ENCODE measurements at regions not wholly inside any gene's neighbourhood (a gene's known extent, or its start where the extent isn't known, plus 50 kb on each side); places are given as distances from the start of the nearest gene placed in this dataset.

GRCh38 chr7:69189406-69189805 lies 408.9 kb upstream of the AUTS2 start:
- no peaks in the 10 kb centered on the region for H3K27me3 ChIP-seq
- no peaks in the 10 kb centered on the region for H3K36me3 ChIP-seq
- no peak for TF ChIP-seq POLR2A (IDR thresholded peaks at IDR 0.05)
- intact Hi-C loops (cut with DNase I): no loop called here
- 94 to 95% methylated on average over 3 of the region's 3 CpGs for WGBS, 2 donors
- no peaks in the 10 kb centered on the region for H3K9me3 ChIP-seq
- no peaks in the 10 kb centered on the region for H3K4me1 ChIP-seq
- no peak overlapping the region for H3K27ac ChIP-seq
- no peak for DNase-seq
- no peak overlapping the region for H3K4me3 ChIP-seq (replicated peaks in 1 of 3)

- Histone ChIP-seq H3K27me3 (no peaks in the 10 kb centered on the region), H3K36me3 (no peaks in the 10 kb centered on the region), H3K4me1 (no peaks in the 10 kb centered on the region), H3K9me3 (no peaks in the 10 kb centered on the region), H3K4me3 (replicated peaks in 1 of 3) (no peak overlapping the region), H3K27ac (no peak overlapping the region)
- intact Hi-C loops (cut with DNase I): no loop called here
- TF ChIP-seq CTCF (IDR thresholded peaks at IDR 0.05): no peak
- TF ChIP-seq POLR2A (IDR thresholded peaks at IDR 0.05): no peak
- WGBS, 2 donors: 86 to 93% methylated on average over 5 of the region's 5 CpGs
- DNase-seq: no peak
These were observed 408.2 kb upstream of the AUTS2 start for GRCh38 chr7:69190025-69190424.

- no peak for DNase-seq
- H3K4me3 ChIP-seq (replicated peaks in 1 of 3): no peak overlapping the region
- no peaks in the 10 kb centered on the region for H3K9me3 ChIP-seq
- TF ChIP-seq CTCF (IDR thresholded peaks at IDR 0.05) (no peak), POLR2A (IDR thresholded peaks at IDR 0.05) (no peak)
- intact Hi-C loops (cut with DNase I): no loop called here
- no peak overlapping the region for H3K27ac ChIP-seq
- H3K4me1 ChIP-seq: no peaks in the 10 kb centered on the region
- no peaks in the 10 kb centered on the region for H3K27me3 ChIP-seq
- no peaks in the 10 kb centered on the region for H3K36me3 ChIP-seq
- 56 to 66% methylated on average over 2 of the region's 2 CpGs for WGBS, 2 donors
These were observed 407.5 kb upstream of the AUTS2 start for GRCh38 chr7:69190763-69191162.

GRCh38 chr7:69192134-69192533 lies 406.1 kb upstream of the AUTS2 start:
- H3K4me1 ChIP-seq: no peaks in the 10 kb centered on the region
- no peaks in the 10 kb centered on the region for H3K36me3 ChIP-seq
- H3K9me3 ChIP-seq: no peaks in the 10 kb centered on the region
- no peak overlapping the region for H3K27ac ChIP-seq
- no peaks in the 10 kb centered on the region for H3K27me3 ChIP-seq
- DNase-seq: no peak
- WGBS, 2 donors: 84 to 92% methylated on average over 3 of the region's 3 CpGs
- intact Hi-C loops (cut with DNase I): no loop called here
- TF ChIP-seq CTCF (IDR thresholded peaks at IDR 0.05): no peak
- no peak for TF ChIP-seq POLR2A (IDR thresholded peaks at IDR 0.05)
- no peak overlapping the region for H3K4me3 ChIP-seq (replicated peaks in 1 of 3)

GRCh38 chr7:69193061-69193460 lies 405.2 kb upstream of the AUTS2 start:
- Histone ChIP-seq H3K27ac (no peak overlapping the region), H3K4me1 (no peaks in the 10 kb centered on the region), H3K4me3 (replicated peaks in 1 of 3) (no peak overlapping the region), H3K27me3 (no peaks in the 10 kb centered on the region), H3K36me3 (no peaks in the 10 kb centered on the region), H3K9me3 (no peaks in the 10 kb centered on the region)
- no peak for TF ChIP-seq POLR2A (IDR thresholded peaks at IDR 0.05)
- no peak for TF ChIP-seq CTCF (IDR thresholded peaks at IDR 0.05)
- intact Hi-C loops (cut with DNase I): no loop called here
- 94 to 95% methylated on average over 4 of the region's 4 CpGs for WGBS, 2 donors
- DNase-seq: no peak

- TF ChIP-seq POLR2A (IDR thresholded peaks at IDR 0.05): no peak
- TF ChIP-seq CTCF (IDR thresholded peaks at IDR 0.05): no peak
- no peak overlapping the region for H3K4me3 ChIP-seq (replicated peaks in 1 of 3)
- DNase-seq: no peak
- no peak overlapping the region for H3K27ac ChIP-seq
- H3K27me3 ChIP-seq: no peaks in the 10 kb centered on the region
- no peaks in the 10 kb centered on the region for H3K36me3 ChIP-seq
- H3K9me3 ChIP-seq: no peaks in the 10 kb centered on the region
- H3K4me1 ChIP-seq: no peaks in the 10 kb centered on the region
- intact Hi-C loops (cut with DNase I): no loop called here
- 81 to 92% methylated on average over 1 of the region's 1 CpG for WGBS, 2 donors
These were observed 401.7 kb upstream of the AUTS2 start for GRCh38 chr7:69196593-69196992.
